IMR-90 (cell line): ENCODE measurements at regions not wholly inside any gene's neighbourhood (a gene's known extent, or its start where the extent isn't known, plus 50 kb on each side); places are given as distances from the start of the nearest gene placed in this dataset.

ENCODE experiments used
- ATAC-seq: fragments of 200-7000 bp; cut with Tn5 transposase; 2 replicates; pipeline ENCODE4 v1.9.1; 2020; ENCODE audit warnings: low read depth, mild to moderate bottlenecking, moderate library complexity
- BruUV-seq: library from RNA; stranded (reverse); fragments of 400-500 nt; replicated peaks from 2 replicates; lab custom pipeline; 2021; lab: Mats Ljungman, UMichigan
- CTCF ChIA-PET: fragments of 300-600 bp; formaldehyde crosslinking; extraction: SDS; loops from one replicate; lab custom pipeline; 2021; ENCODE audit warnings: antibody characterized with exemption; lab: Yijun Ruan, JAX
- POLR2A ChIA-PET: fragments of 300-600 bp; sonication (Branson Sonifier 250); formaldehyde crosslinking; loops from one replicate; lab custom pipeline; 2022; ENCODE audit warnings: antibody characterized with exemption; ENCODE audit not compliant: unreplicated experiment; lab: Charles Lee
- DNase-seq: peaks from one replicate; pipeline ENCODE4 v3.0.0; 2013
- H2AFZ ChIP-seq: replicated peaks from 2 replicates; pipeline ENCODE3; 2013; ENCODE audit warnings: low read length, mild to moderate bottlenecking; ENCODE audit not compliant: poor library complexity
- H2AK5ac ChIP-seq: 2 replicates; pipeline ENCODE4 v1.6.1; 2013; ENCODE audit warnings: low read depth, low read length, inconsistent platforms
- H2AK9ac ChIP-seq: replicated peaks from 2 replicates; pipeline ENCODE3; 2013; ENCODE audit warnings: mild to moderate bottlenecking, low read depth, low read length, moderate library complexity; ENCODE audit not compliant: poor library complexity
- H2BK120ac ChIP-seq: 2 replicates; pipeline ENCODE4 v1.6.1; 2013; ENCODE audit warnings: low read depth, low read length, inconsistent platforms
- H2BK15ac ChIP-seq: 3 replicates; pipeline ENCODE4 v1.6.1; 2013; ENCODE audit warnings: low read depth, low read length, inconsistent platforms
- H2BK20ac ChIP-seq: 2 replicates; pipeline ENCODE4 v1.6.1; 2013; ENCODE audit warnings: low read depth, mild to moderate bottlenecking, inconsistent platforms, low read length, moderate library complexity
- H2BK5ac ChIP-seq: 2 replicates; pipeline ENCODE4 v1.6.1; 2013; ENCODE audit warnings: mild to moderate bottlenecking, low read depth, low read length, inconsistent platforms; ENCODE audit not compliant: poor library complexity, severe bottlenecking
- H3K14ac ChIP-seq: replicated peaks from 2 replicates; pipeline ENCODE4 v1.6.1; 2013; ENCODE audit warnings: low read depth, low read length, inconsistent platforms
- H3K18ac ChIP-seq: 2 replicates; pipeline ENCODE4 v1.6.1; 2013; ENCODE audit warnings: low read depth, low read length, control low read depth
- H3K23ac ChIP-seq: 2 replicates; pipeline ENCODE4 v1.6.1; 2013; ENCODE audit warnings: low read depth, low read length, inconsistent platforms
- H3K27ac ChIP-seq: 2 replicates; pipeline ENCODE4 v1.5.1; 2013; ENCODE audit warnings: mild to moderate bottlenecking, control low read depth, low read length; ENCODE audit not compliant: insufficient read depth
- H3K27me3 ChIP-seq: 2 replicates; pipeline ENCODE4 v1.6.1; 2013; ENCODE audit warnings: low read length; ENCODE audit not compliant: control insufficient read depth, insufficient read depth
- H3K36me3 ChIP-seq: 2 replicates; pipeline ENCODE4 v1.6.1; 2013; ENCODE audit warnings: low read length, mixed read lengths; ENCODE audit not compliant: control insufficient read depth, insufficient read depth
- H3K4ac ChIP-seq: 2 replicates; pipeline ENCODE4 v1.6.1; 2013; ENCODE audit warnings: low read depth, low read length, inconsistent platforms
- H3K4me1 ChIP-seq: 2 replicates; pipeline ENCODE4 v1.6.1; 2013; ENCODE audit warnings: low read length, mixed read lengths; ENCODE audit not compliant: control insufficient read depth, insufficient read depth
- H3K4me2 ChIP-seq: 2 replicates; pipeline ENCODE4 v1.6.1; 2013; ENCODE audit warnings: low read depth, mild to moderate bottlenecking, control low read depth, low read length, moderate library complexity
- H3K4me3 ChIP-seq: 2 replicates; pipeline ENCODE4 v1.5.1; 2013; ENCODE audit warnings: low read depth, mild to moderate bottlenecking, control low read depth, low read length, moderate library complexity; ENCODE audit not compliant: insufficient read depth
- H3K56ac ChIP-seq: 2 replicates; pipeline ENCODE4 v1.6.1; 2013; ENCODE audit warnings: low read length, inconsistent platforms; ENCODE audit not compliant: insufficient read depth; ENCODE audit errors: extremely low read depth
- H3K79me1 ChIP-seq, 2 experiments: 2 replicates each; pipeline ENCODE4 v1.6.1; 2013; ENCODE audit warnings: low read length in 2 of 2, inconsistent platforms in 1 of 2, low read depth in 1 of 2
- H3K9ac ChIP-seq: 2 replicates; pipeline ENCODE4 v1.6.1; 2013; ENCODE audit warnings: low read depth, low read length, control low read depth
- H3K9me1 ChIP-seq: 2 replicates; pipeline ENCODE4 v1.6.1; 2013; ENCODE audit warnings: low read length, inconsistent platforms; ENCODE audit not compliant: insufficient read depth
- H3K9me3 ChIP-seq: 2 replicates; pipeline ENCODE4 v1.6.1; 2013; ENCODE audit warnings: low read length; ENCODE audit not compliant: control insufficient read depth, insufficient read depth
- H4K20me1 ChIP-seq: 2 replicates; pipeline ENCODE4 v1.6.1; 2013; ENCODE audit warnings: low read length, inconsistent platforms; ENCODE audit not compliant: insufficient read depth
- H4K5ac ChIP-seq: 2 replicates; pipeline ENCODE4 v1.6.1; 2013; ENCODE audit warnings: mild to moderate bottlenecking, low read depth, low read length, control low read depth
- H4K8ac ChIP-seq, 2 experiments: 2 replicates each; pipeline ENCODE4 v1.6.1; 2013; ENCODE audit warnings: low read depth in 2 of 2, low read length in 2 of 2, control low read depth in 1 of 2, inconsistent platforms in 1 of 2
- H4K91ac ChIP-seq: 2 replicates; pipeline ENCODE4 v1.6.1; 2013; ENCODE audit warnings: low read depth, low read length, inconsistent platforms; ENCODE audit not compliant: insufficient read depth
- BHLHE40 ChIP-seq: fragments of 150-350 bp; IDR thresholded peaks from 2 replicates; pipeline ENCODE4 v1.6.1; 2016; ENCODE audit warnings: mild to moderate bottlenecking, low read depth, low read length
- CHD1 ChIP-seq: IDR thresholded peaks from 2 replicates; pipeline ENCODE4 v1.6.1; 2012; ENCODE audit warnings: low read depth, low read length, improper control_type of control experiment
- CTCF ChIP-seq: conservative IDR thresholded peaks from 2 replicates; pipeline ENCODE4 v1.5.1; 2012; ENCODE audit warnings: mild to moderate bottlenecking, low read depth, low read length, improper control_type of control experiment
- FOS ChIP-seq: fragments of 150-350 bp; IDR thresholded peaks from 2 replicates; pipeline ENCODE4 v1.6.1; 2016; ENCODE audit warnings: low read depth, low read length
- MAFK ChIP-seq: IDR thresholded peaks from 2 replicates; pipeline ENCODE4 v1.6.1; 2012; ENCODE audit warnings: low read depth, low read length, improper control_type of control experiment
- MAZ ChIP-seq: IDR thresholded peaks from 2 replicates; pipeline ENCODE4 v1.6.1; 2012; ENCODE audit warnings: low read depth, mild to moderate bottlenecking, low read length, improper control_type of control experiment, moderate library complexity, borderline replicate concordance
- MXI1 ChIP-seq: IDR thresholded peaks from 2 replicates; pipeline ENCODE4 v1.6.1; 2012; ENCODE audit warnings: low read depth, mild to moderate bottlenecking, low read length, moderate library complexity, borderline replicate concordance
- NFE2L2 ChIP-seq: fragments of 150-350 bp; IDR thresholded peaks from 2 replicates; pipeline ENCODE4 v1.6.1; 2016; ENCODE audit warnings: low read depth, mild to moderate bottlenecking, low read length
- RAD21 ChIP-seq: IDR thresholded peaks from 2 replicates; pipeline ENCODE4 v1.6.1; 2012; ENCODE audit warnings: low read length, improper control_type of control experiment
- SMC3 ChIP-seq: fragments of 150-350 bp; IDR thresholded peaks from 2 replicates; pipeline ENCODE4 v1.6.1; 2016; ENCODE audit warnings: low read depth, mild to moderate bottlenecking, antibody characterized with exemption, low read length, moderate library complexity
- WGBS, 2 experiments: methylation state at CpG; one replicate each; pipeline versions ENCODE4 v1.1.5 to v1.1.7; 2013; ENCODE audit warnings: missing lambda C conversion rate in 2 of 2; ENCODE audit not compliant: insufficient read length in 1 of 2; ENCODE audit errors: extremely low coverage in 2 of 2; 5-methylcytosine and 5-hydroxymethylcytosine counted together
- dilution Hi-C: fragments of 300-500 bp; cut with HindIII; formaldehyde crosslinking; loops from one replicate; pipeline ENCODE4 v1.14.3; 2018; ENCODE audit warnings: low sequenced_read_pairs; ENCODE audit not compliant: unreplicated experiment
- in situ Hi-C: fragments of 300-500 bp; cut with MboI; formaldehyde crosslinking; loops from 3 replicates; pipeline ENCODE4 v1.14.3; 2019; ENCODE audit warnings: low sequenced_read_pairs, inconsistent platforms, mixed read lengths
- intact Hi-C: fragments of 100-400 bp; cut with micrococcal nuclease; formaldehyde crosslinking; loops from 2 replicates; pipeline ENCODE4 v1.10.0; 2022
- TF ChIP-seq, protein P1 (sequence below): fragments of 150-350 bp; IDR thresholded peaks from 2 replicates; pipeline ENCODE4 v1.6.1; 2017; ENCODE audit warnings: mild to moderate bottlenecking, antibody characterized with exemption, low read length, low read depth

GRCh38 chr5:176740131-176740701, 70.1 kb upstream of the UNC5A start:
- Histone ChIP-seq H2BK5ac (no peak overlapping the region), H4K5ac (no peak overlapping the region), H2AK9ac (peak overlapping the region; percentile 45), H3K9me3 (peaks cover 2% of the 10 kb centered on the region; the same call in 1 of the 2 replicates), H4K20me1 (peaks cover 3% of the 10 kb centered on the region; the same call in 1 of the 2 replicates), H3K18ac (no peak overlapping the region), H3K9ac (no peak overlapping the region), H4K91ac (no peak overlapping the region), H2BK120ac (no peak overlapping the region), H3K4me3 (no peak overlapping the region), H2BK20ac (no peak overlapping the region), H3K27me3 (peaks cover 91% of the 10 kb centered on the region), H3K4me2 (no peak overlapping the region), H3K4me1 (no peaks in the 10 kb centered on the region), H3K23ac (no peak overlapping the region), H3K79me1 (no peaks in the 10 kb centered on the region), H3K9me1 (no peaks in the 10 kb centered on the region), H3K4ac (no peak overlapping the region), H2BK15ac (no peak overlapping the region), H4K8ac (no peak overlapping the region), H3K36me3 (no peaks in the 10 kb centered on the region), H3K56ac (no peak overlapping the region), H3K14ac (no peak overlapping the region), H2AK5ac (no peak overlapping the region), H2AFZ (no peak overlapping the region), H3K27ac (no peak overlapping the region)
- WGBS, 2 experiments: 82% methylated on average over 8 of the region's 16 CpGs; no CpG with 5 or more reads in 1 of the 2 experiments
- dilution Hi-C loops: no loop called here
- ATAC-seq (no peak), DNase-seq (no peak)
- ChIA-PET CTCF (no interaction called here), POLR2A (no interaction called here)
- TF ChIP-seq, protein P1, sequence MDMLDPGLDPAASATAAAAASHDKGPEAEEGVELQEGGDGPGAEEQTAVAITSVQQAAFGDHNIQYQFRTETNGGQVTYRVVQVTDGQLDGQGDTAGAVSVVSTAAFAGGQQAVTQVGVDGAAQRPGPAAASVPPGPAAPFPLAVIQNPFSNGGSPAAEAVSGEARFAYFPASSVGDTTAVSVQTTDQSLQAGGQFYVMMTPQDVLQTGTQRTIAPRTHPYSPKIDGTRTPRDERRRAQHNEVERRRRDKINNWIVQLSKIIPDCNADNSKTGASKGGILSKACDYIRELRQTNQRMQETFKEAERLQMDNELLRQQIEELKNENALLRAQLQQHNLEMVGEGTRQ: no peak
- TF ChIP-seq SMC3 (no peak), NFE2L2 (no peak), BHLHE40 (no peak), MXI1 (no peak), FOS (no peak), RAD21 (no peak), CTCF (no peak), MAFK (no peak), CHD1 (no peak), MAZ (no peak)
- in situ Hi-C loops: no loop called here
- intact Hi-C loops: no loop called here
- BruUV-seq: no TSS peak
